K562 (cell line): ENCODE measurements at regions not wholly inside any gene's neighbourhood (a gene's known extent, or its start where the extent isn't known, plus 50 kb on each side); places are given as distances from the start of the nearest gene placed in this dataset.

Experiments
- ATAC-seq: fragments of 200-7000 bp; cut with Tn5 transposase; 3 replicates; pipeline ENCODE4 v1.9.1; 2020; ENCODE audit warnings: moderate library complexity
- BruUV-seq: library from RNA; stranded (reverse); fragments of 400-500 nt; replicated peaks from 2 replicates; lab custom pipeline; 2021; lab: Mats Ljungman, UMichigan
- CTCF ChIA-PET: fragments of 300-600 bp; formaldehyde crosslinking; extraction: SDS; loops from one replicate; lab custom pipeline; 2021; ENCODE audit warnings: low intra/inter-chr PET ratio; lab: Yijun Ruan, JAX
- POLR2A ChIA-PET: fragments of 300-600, 350-650 bp; sonication (Branson Sonifier 250); formaldehyde crosslinking; extraction: SDS; loops from one replicate; lab custom pipeline; 2021; ENCODE audit warnings: antibody characterized with exemption, inconsistent platforms; lab: Yijun Ruan, JAX
- DNase-seq, 4 experiments: peaks; one replicate each; pipeline versions ENCODE4 v3.0.0 to v3.0.0-alpha.2; 2011 to 2018; ENCODE audit warnings: low spot score in 3 of 4, mixed read lengths in 3 of 4; ENCODE audit errors: extremely low read depth in 1 of 4
- FAIRE-seq: peaks from 2 replicates; lab custom pipeline; 2011; peaks lifted over from hg19 to GRCh38; lab: Jason Lieb, UNC
- H2AFZ ChIP-seq: 2 replicates; pipeline ENCODE4 v1.6.0; 2011; ENCODE audit warnings: low read depth, low read length, control low read depth, inconsistent platforms
- H3K27ac ChIP-seq: fragments of 200-600 bp; 3 replicates; pipeline ENCODE4 v1.8.0; 2011; ENCODE audit warnings: low read depth, mild to moderate bottlenecking, control low read depth, inconsistent platforms, low read length, moderate library complexity, mixed read lengths; ENCODE audit errors: extremely low read depth
- H3K27me3 ChIP-seq, 2 experiments: fragments of 300-600 bp in 1 of 2; 2 replicates in 1 of 2; 3 replicates in 1 of 2; pipeline versions ENCODE4 v1.6.0 to v1.8.0; 2011; ENCODE audit warnings: inconsistent platforms in 2 of 2, low read length in 2 of 2, mild to moderate bottlenecking in 1 of 2, mixed read lengths in 1 of 2, moderate library complexity in 1 of 2; ENCODE audit not compliant: control insufficient read depth in 2 of 2, insufficient read depth in 2 of 2
- H3K36me3 ChIP-seq: fragments of 300-600 bp; 3 replicates; pipeline ENCODE4 v1.8.0; 2011; ENCODE audit warnings: mild to moderate bottlenecking, low read length, inconsistent platforms; ENCODE audit not compliant: control insufficient read depth, insufficient read depth
- H3K4me1 ChIP-seq, 2 experiments: fragments of 200-600 bp in 1 of 2; replicated peaks in 1 of 2; 2 replicates in 1 of 2; 3 replicates in 1 of 2; pipeline versions ENCODE4 v1.5.1 to v1.8.0; 2011; ENCODE audit warnings: inconsistent platforms in 2 of 2, low read length in 2 of 2, mild to moderate bottlenecking in 1 of 2, mixed read lengths in 1 of 2, moderate library complexity in 1 of 2; ENCODE audit not compliant: control insufficient read depth in 2 of 2, insufficient read depth in 2 of 2
- H3K4me2 ChIP-seq: 2 replicates; pipeline ENCODE4 v1.6.1; 2011; ENCODE audit warnings: low read length, control low read depth, inconsistent platforms, mixed read lengths; ENCODE audit not compliant: insufficient read depth
- H3K4me3 ChIP-seq: fragments of 200-600 bp; sonication (generic), shearing (Covaris generic); 2 replicates; pipeline ENCODE4 v1.5.1; 2016; ENCODE audit warnings: control low read depth, inconsistent platforms
- H3K79me2 ChIP-seq: fragments of 200-600 bp; 3 replicates; pipeline ENCODE4 v1.8.0; 2011; ENCODE audit warnings: low read length, inconsistent platforms; ENCODE audit not compliant: control insufficient read depth, insufficient read depth
- H3K9ac ChIP-seq, 2 experiments: 2 replicates each; pipeline versions ENCODE4 v1.6.0 to v1.6.1; 2011; ENCODE audit warnings: low read depth in 2 of 2, low read length in 2 of 2, control low read depth in 1 of 2, inconsistent platforms in 1 of 2, mild to moderate bottlenecking in 1 of 2, mixed read lengths in 1 of 2; ENCODE audit not compliant: insufficient read depth in 1 of 2
- H3K9me1 ChIP-seq: one replicate; pipeline ENCODE4 v1.6.0; 2011; ENCODE audit warnings: inconsistent platforms, mild to moderate bottlenecking, low read length, moderate library complexity; ENCODE audit not compliant: control insufficient read depth, insufficient read depth
- H3K9me3 ChIP-seq: replicated peaks from 2 replicates; pipeline ENCODE4 v1.5.1; 2011; ENCODE audit warnings: low read depth, low read length, inconsistent platforms; ENCODE audit not compliant: control insufficient read depth, insufficient read depth
- H4K20me1 ChIP-seq: replicated peaks from 2 replicates; pipeline ENCODE4 v1.6.1; 2011; ENCODE audit warnings: low read length, inconsistent platforms, mixed read lengths; ENCODE audit not compliant: control insufficient read depth, insufficient read depth
- ARID1B ChIP-seq: fragments of 450-650 bp; IDR thresholded peaks from 2 replicates; pipeline ENCODE4 v1.6.1; 2016; ENCODE audit warnings: antibody characterized with exemption, mild to moderate bottlenecking, inconsistent platforms
- ATF1 ChIP-seq, 2 experiments: fragments of 450-650 bp in 1 of 2; IDR thresholded peaks; 2 replicates each; pipeline ENCODE4 v1.6.1; 2016; ENCODE audit warnings: missing compliant biosample characterization in 1 of 2, missing genetic modification characterization in 1 of 2
- CBX3 ChIP-seq, 2 experiments: IDR thresholded peaks; 1 replicate in 1 of 2; 2 replicates in 1 of 2; pipeline ENCODE4 v1.6.1; 2012; ENCODE audit warnings: inconsistent platforms in 2 of 2, low read length in 2 of 2, borderline replicate concordance in 1 of 2, control low read depth in 1 of 2
- CHD1 ChIP-seq: fragments of 200-600 bp; sonication (generic); IDR thresholded peaks from one replicate; pipeline ENCODE4 v1.6.1; 2012; ENCODE audit warnings: mild to moderate bottlenecking, moderate library complexity, low read length, inconsistent platforms
- CLOCK ChIP-seq: fragments of 250-450 bp; sonication (Bioruptor Pico); IDR thresholded peaks from 2 replicates; pipeline ENCODE4 v1.4.0; 2020; ENCODE audit warnings: mild to moderate bottlenecking, moderate library complexity, borderline replicate concordance
- KAT7 ChIP-seq: sonication (generic); formaldehyde crosslinking; IDR thresholded peaks from 2 replicates; pipeline ENCODE4 v1.8.0; 2022; ENCODE audit warnings: missing genetic modification reagents, mild to moderate bottlenecking, borderline replicate concordance
- KHSRP ChIP-seq: fragments of 450-650 bp; IDR thresholded peaks from 2 replicates; pipeline ENCODE4 v1.6.1; 2017
- MAFK ChIP-seq: IDR thresholded peaks from 2 replicates; pipeline ENCODE4 v1.6.1; 2011; ENCODE audit warnings: low read length, improper control_type of control experiment
- NBN ChIP-seq: fragments of 450-650 bp; IDR thresholded peaks from 2 replicates; pipeline ENCODE4 v1.6.1; 2016; ENCODE audit warnings: low read depth, mild to moderate bottlenecking
- NELFE ChIP-seq: IDR thresholded peaks from 2 replicates; pipeline ENCODE4 v1.6.1; 2011; ENCODE audit warnings: mild to moderate bottlenecking; ENCODE audit not compliant: insufficient read depth, insufficient read length
- NRF1 ChIP-seq, 2 experiments: fragments of 450-650 bp; IDR thresholded peaks in 1 of 2; conservative IDR thresholded peaks in 1 of 2; 2 replicates each; pipeline ENCODE4 v1.6.1; 2014; ENCODE audit warnings: mild to moderate bottlenecking in 2 of 2
- PATZ1 ChIP-seq: fragments of 250-450 bp; sonication (Bioruptor Pico); IDR thresholded peaks from 2 replicates; pipeline ENCODE4 v1.5.0; 2020; ENCODE audit warnings: mild to moderate bottlenecking, borderline replicate concordance
- PHF21A ChIP-seq: fragments of 450-650 bp; IDR thresholded peaks from 2 replicates; pipeline ENCODE4 v1.6.1; 2017; ENCODE audit warnings: low read depth, borderline replicate concordance
- ZNF184 ChIP-seq: sonication (generic); formaldehyde crosslinking; IDR thresholded peaks from 2 replicates; pipeline ENCODE4 v1.5.0; 2020; ENCODE audit warnings: missing genetic modification reagents
- ZNF586 ChIP-seq: fragments of 450-650 bp; formaldehyde crosslinking; conservative IDR thresholded peaks from 2 replicates; pipeline ENCODE4 v1.4.0; 2020; ENCODE audit warnings: mild to moderate bottlenecking, moderate library complexity
- ZNF764 ChIP-seq: fragments of 250-450 bp; sonication (Bioruptor Pico); IDR thresholded peaks from 2 replicates; pipeline ENCODE4 v1.4.0; 2020; ENCODE audit warnings: low read depth, mild to moderate bottlenecking, moderate library complexity
- ZNF778 ChIP-seq: fragments of 450-650 bp; formaldehyde crosslinking; IDR thresholded peaks from 2 replicates; pipeline ENCODE4 v1.4.0; 2020; ENCODE audit warnings: mild to moderate bottlenecking, moderate library complexity
- ZNF780A ChIP-seq: fragments of 250-450 bp; sonication (Bioruptor Pico); IDR thresholded peaks from 2 replicates; pipeline ENCODE4 v1.5.0; 2021; ENCODE audit warnings: mild to moderate bottlenecking
- WGBS: fragments of 100-300 bp; shearing (Covaris generic); methylation state at CpG from one replicate; pipeline ENCODE4 v1.1.6; 2016; ENCODE audit warnings: low coverage, mixed read lengths; ENCODE audit not compliant: insufficient coverage; ENCODE audit errors: missing lambda C conversion rate; 5-methylcytosine and 5-hydroxymethylcytosine counted together
- in situ Hi-C: fragments of 300-500 bp; cut with MboI; formaldehyde crosslinking; loops from 4 replicates; pipeline ENCODE4 v1.15.0; 2018; ENCODE audit warnings: inconsistent platforms, mixed read lengths
- intact Hi-C: fragments of 100-400 bp; cut with micrococcal nuclease; formaldehyde crosslinking; loops from 2 replicates; pipeline ENCODE4 v1.14.2; 2022

DNA sequence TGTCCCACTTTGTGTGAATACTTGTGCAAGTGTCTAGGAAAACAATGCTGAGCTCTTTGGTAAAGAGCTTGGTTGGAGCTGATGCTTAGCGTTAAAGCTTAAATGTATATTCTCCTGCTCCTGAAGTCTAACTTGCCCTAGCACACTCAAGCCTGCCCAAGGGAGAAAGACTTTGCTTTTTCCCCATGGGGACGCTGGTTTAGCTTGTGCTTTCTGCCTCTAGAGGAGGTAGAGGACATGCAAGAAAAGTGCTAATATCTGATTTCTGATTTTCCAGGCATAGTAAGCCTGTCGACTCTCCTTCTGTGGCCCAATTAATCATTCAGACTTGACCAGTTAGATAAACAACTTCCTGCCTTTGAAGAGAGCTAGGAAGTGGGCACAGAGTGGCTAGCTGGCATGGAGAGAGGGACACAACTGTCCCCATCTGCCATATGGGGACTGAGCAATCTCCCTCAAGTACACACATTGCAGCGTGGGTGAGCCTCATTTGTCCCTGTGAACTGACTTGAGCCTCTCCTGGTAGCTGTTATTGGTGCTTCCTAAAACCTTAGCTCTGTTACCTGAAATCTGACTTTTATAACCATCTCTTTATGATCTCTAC, 348.4 kb downstream of the BRINP1 start:
- no peaks in the 10 kb centered on the region for H3K79me2 ChIP-seq
- no TSS peak for BruUV-seq
- in situ Hi-C loops (no loop called here), intact Hi-C loops (no loop called here)
- ChIA-PET POLR2A (no interaction called here), CTCF (no interaction called here)
- TF ChIP-seq ATF1 (CRISPR knock-in tag; IDR thresholded peaks at IDR 0.05) (no peak), ATF1 (tag; IDR thresholded peaks at IDR 0.05) (no peak), NBN (no peak), ZNF780A (no peak), CLOCK (CRISPR knock-in tag) (no peak), PHF21A (no peak), ZNF764 (CRISPR knock-in tag) (no peak), ZNF184 (CRISPR knock-in tag) (no peak), CBX3 (IDR thresholded peaks at IDR 0.05; ENCODE audit: borderline replicate concordance in 1 of 2, low read length in 2 of 2) (no peak), NRF1 (conservative IDR thresholded peaks at IDR 0.05 in 1 of 2, IDR thresholded peaks at IDR 0.05 in 1 of 2) (no peak), NELFE (no peak), ZNF586 (no peak), ARID1B (no peak), MAFK (no peak), KAT7 (CRISPR knock-in tag) (no peak), PATZ1 (CRISPR knock-in tag) (no peak), CHD1 (no peak), KHSRP (no peak), ZNF778 (no peak)
- FAIRE-seq (no peak), DNase-seq (no peak), ATAC-seq (no peak)
- H3K9me1 ChIP-seq = no peaks in the 10 kb centered on the region
- H3K27ac ChIP-seq = no peak overlapping the region
- WGBS = 3% methylated on average over 4 of the region's 4 CpGs
- no peaks in the 10 kb centered on the region for H3K36me3 ChIP-seq
- no peak overlapping the region for H2AFZ ChIP-seq
- no peaks in the 10 kb centered on the region for H4K20me1 ChIP-seq
- H3K9ac ChIP-seq = no peak overlapping the region
- H3K4me2 ChIP-seq = no peak overlapping the region
- H3K4me1 ChIP-seq = no peaks in the 10 kb centered on the region
- no peaks in the 10 kb centered on the region for H3K27me3 ChIP-seq
- H3K4me3 ChIP-seq = no peak overlapping the region
- 0 out of 2 replicates have a peak, but pooled peaks cover 2% of the 10 kb centered on the region for H3K9me3 ChIP-seq
